Fibroblast of lung (primary cell): ENCODE measurements at regions not wholly inside any gene's neighbourhood (a gene's known extent, or its start where the extent isn't known, plus 50 kb on each side); places are given as distances from the start of the nearest gene placed in this dataset.

Experiments
- DNase-seq, 2 donors: peaks; one replicate each; pipeline versions ENCODE4 v3.0.0 to v3.0.0-alpha.2; 2010; ENCODE audit warnings: low read depth in 2 of 2
- H2AFZ ChIP-seq: 2 replicates; pipeline ENCODE4 v1.5.1; 2012; ENCODE audit warnings: low read length, control low read depth, inconsistent platforms
- H3K27ac ChIP-seq: 2 replicates; pipeline ENCODE4 v1.5.1; 2011; ENCODE audit warnings: low read length, control low read depth; ENCODE audit not compliant: insufficient read depth
- H3K27me3 ChIP-seq: 2 replicates; pipeline ENCODE4 v1.5.1; 2011; ENCODE audit warnings: mild to moderate bottlenecking, low read length; ENCODE audit not compliant: control insufficient read depth, insufficient read depth
- H3K36me3 ChIP-seq: 2 replicates; pipeline ENCODE4 v1.5.1; 2011; ENCODE audit warnings: low read length; ENCODE audit not compliant: control insufficient read depth, insufficient read depth
- H3K4me1 ChIP-seq: 2 replicates; pipeline ENCODE4 v1.5.1; 2011; ENCODE audit warnings: low read length; ENCODE audit not compliant: control insufficient read depth, insufficient read depth; ENCODE audit errors: extremely low read depth
- H3K4me2 ChIP-seq: 2 replicates; pipeline ENCODE4 v1.5.1; 2011; ENCODE audit warnings: low read length, control low read depth; ENCODE audit not compliant: insufficient read depth; ENCODE audit errors: extremely low read depth
- H3K4me3 ChIP-seq, 4 experiments: fragments of 200-600 bp in 1 of 4; sonication (generic) in 1 of 4; replicated peaks in 1 of 4; 2 replicates each; pipeline ENCODE4 v1.5.1; 2011 to 2016; ENCODE audit warnings: low read length in 4 of 4, low read depth in 3 of 4, mild to moderate bottlenecking in 3 of 4, control low read depth in 2 of 4, inconsistent platforms in 1 of 4, mixed read lengths in 1 of 4; ENCODE audit not compliant: insufficient read depth in 1 of 4; ENCODE audit errors: control extremely low read depth in 1 of 4
- H3K79me2 ChIP-seq: 2 replicates; pipeline ENCODE4 v1.5.1; 2012; ENCODE audit warnings: mild to moderate bottlenecking, low read length, inconsistent platforms; ENCODE audit not compliant: control insufficient read depth, insufficient read depth
- H3K9ac ChIP-seq: 2 replicates; pipeline ENCODE4 v1.5.1; 2011; ENCODE audit warnings: mild to moderate bottlenecking, low read length, control low read depth; ENCODE audit not compliant: insufficient read depth
- H3K9me3 ChIP-seq: 2 replicates; pipeline ENCODE4 v1.5.1; 2012; ENCODE audit warnings: low read depth, low read length; ENCODE audit not compliant: control insufficient read depth, insufficient read depth
- H4K20me1 ChIP-seq: 2 replicates; pipeline ENCODE4 v1.5.1; 2011; ENCODE audit warnings: low read length; ENCODE audit not compliant: control insufficient read depth, insufficient read depth; ENCODE audit errors: extremely low read depth
- EZH2 ChIP-seq: IDR thresholded peaks from 2 replicates; pipeline ENCODE4 v1.5.1; 2012; ENCODE audit warnings: low read length, control low read depth, mild to moderate bottlenecking; ENCODE audit errors: missing control alignments
- TF ChIP-seq, protein P1 (sequence below), 2 donors: IDR thresholded peaks in 1 of 2; conservative IDR thresholded peaks in 1 of 2; 1 replicate in 1 of 2; 2 replicates in 1 of 2; pipeline ENCODE4 v1.5.1; 2011 to 2012; ENCODE audit warnings: low read length in 2 of 2, control low read depth in 1 of 2, inconsistent platforms in 1 of 2, low read depth in 1 of 2, mild to moderate bottlenecking in 1 of 2

- no peaks in the 10 kb centered on the region for H3K9me3 ChIP-seq
- H4K20me1 ChIP-seq, result no peaks in the 10 kb centered on the region
- no peak overlapping the region for H3K9ac ChIP-seq
- no peak overlapping the region for H2AFZ ChIP-seq
- no peak overlapping the region for H3K4me2 ChIP-seq
- no peaks in the 10 kb centered on the region for H3K36me3 ChIP-seq
- DNase-seq, result no peak
- H3K4me3 ChIP-seq, result no peak overlapping the region
- no peaks in the 10 kb centered on the region for H3K27me3 ChIP-seq
- H3K79me2 ChIP-seq, result no peaks in the 10 kb centered on the region
- H3K27ac ChIP-seq, result no peak overlapping the region
- no peaks in the 10 kb centered on the region for H3K4me1 ChIP-seq
- TF ChIP-seq, protein P1, sequence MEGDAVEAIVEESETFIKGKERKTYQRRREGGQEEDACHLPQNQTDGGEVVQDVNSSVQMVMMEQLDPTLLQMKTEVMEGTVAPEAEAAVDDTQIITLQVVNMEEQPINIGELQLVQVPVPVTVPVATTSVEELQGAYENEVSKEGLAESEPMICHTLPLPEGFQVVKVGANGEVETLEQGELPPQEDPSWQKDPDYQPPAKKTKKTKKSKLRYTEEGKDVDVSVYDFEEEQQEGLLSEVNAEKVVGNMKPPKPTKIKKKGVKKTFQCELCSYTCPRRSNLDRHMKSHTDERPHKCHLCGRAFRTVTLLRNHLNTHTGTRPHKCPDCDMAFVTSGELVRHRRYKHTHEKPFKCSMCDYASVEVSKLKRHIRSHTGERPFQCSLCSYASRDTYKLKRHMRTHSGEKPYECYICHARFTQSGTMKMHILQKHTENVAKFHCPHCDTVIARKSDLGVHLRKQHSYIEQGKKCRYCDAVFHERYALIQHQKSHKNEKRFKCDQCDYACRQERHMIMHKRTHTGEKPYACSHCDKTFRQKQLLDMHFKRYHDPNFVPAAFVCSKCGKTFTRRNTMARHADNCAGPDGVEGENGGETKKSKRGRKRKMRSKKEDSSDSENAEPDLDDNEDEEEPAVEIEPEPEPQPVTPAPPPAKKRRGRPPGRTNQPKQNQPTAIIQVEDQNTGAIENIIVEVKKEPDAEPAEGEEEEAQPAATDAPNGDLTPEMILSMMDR (conservative IDR thresholded peaks at IDR 0.05 in 1 of 2, IDR thresholded peaks at IDR 0.05 in 1 of 2; ENCODE audit: low read depth in 1 of 2, low read length in 2 of 2), result no peak
- no peak for TF ChIP-seq EZH2
Observed at GRCh38 chr2:180677930-180678624, 302.3 kb upstream of the UBE2E3 start.

- Histone ChIP-seq H3K4me2 (no peak overlapping the region), H4K20me1 (no peaks in the 10 kb centered on the region), H3K4me3 (no peak overlapping the region), H3K9me3 (no peaks in the 10 kb centered on the region), H2AFZ (no peak overlapping the region), H3K36me3 (no peaks in the 10 kb centered on the region), H3K9ac (no peak overlapping the region), H3K27ac (no peak overlapping the region), H3K4me1 (no peaks in the 10 kb centered on the region), H3K27me3 (no peaks in the 10 kb centered on the region), H3K79me2 (no peaks in the 10 kb centered on the region)
- TF ChIP-seq, protein P1 (conservative IDR thresholded peaks at IDR 0.05 in 1 of 2, IDR thresholded peaks at IDR 0.05 in 1 of 2; ENCODE audit: low read depth in 1 of 2, low read length in 2 of 2), result no peak
- TF ChIP-seq EZH2, result no peak
- peak in 1 of 2 donors; percentile 26 for DNase-seq
Observed at GRCh38 chr2:180677200-180677599, 303.2 kb upstream of the UBE2E3 start.

GRCh38 chr2:180676520-180677025, 303.8 kb upstream of the UBE2E3 start:
- H3K4me2 ChIP-seq, result no peak overlapping the region
- H3K27ac ChIP-seq, result no peak overlapping the region
- no peaks in the 10 kb centered on the region for H3K9me3 ChIP-seq
- H3K79me2 ChIP-seq, result no peaks in the 10 kb centered on the region
- TF ChIP-seq, protein P1 (conservative IDR thresholded peaks at IDR 0.05 in 1 of 2, IDR thresholded peaks at IDR 0.05 in 1 of 2; ENCODE audit: low read depth in 1 of 2, low read length in 2 of 2), result no peak
- no peak for TF ChIP-seq EZH2
- H3K4me1 ChIP-seq, result no peaks in the 10 kb centered on the region
- H3K4me3 ChIP-seq, result no peak overlapping the region
- no peak overlapping the region for H3K9ac ChIP-seq
- no peaks in the 10 kb centered on the region for H4K20me1 ChIP-seq
- no peak overlapping the region for H2AFZ ChIP-seq
- no peak for DNase-seq
- no peaks in the 10 kb centered on the region for H3K36me3 ChIP-seq
- H3K27me3 ChIP-seq, result no peaks in the 10 kb centered on the region
